Smooth muscle cell (in vitro differentiated cells): ENCODE measurements at regions not wholly inside any gene's neighbourhood (a gene's known extent, or its start where the extent isn't known, plus 50 kb on each side); places are given as distances from the start of the nearest gene placed in this dataset.

ENCODE experiments used
- DNase-seq: peaks from one replicate; lab custom pipeline; 2025; ENCODE audit not compliant: unreplicated experiment; lab: John Stamatoyannopoulos, UW
- H2AFZ ChIP-seq: fragments of 200-600 bp; sonication (generic); 2 replicates; pipeline ENCODE4 v1.6.0; 2016; ENCODE audit warnings: antibody characterized with exemption, low read depth, mild to moderate bottlenecking
- H3F3A ChIP-seq: fragments of 200-600 bp; sonication (generic); 2 replicates; pipeline ENCODE4 v1.6.0; 2017; ENCODE audit warnings: antibody characterized with exemption, low read depth
- H3K27ac ChIP-seq: fragments of 200-600 bp; sonication (generic); 2 replicates; pipeline ENCODE4 v1.5.1; 2016; ENCODE audit warnings: low read depth, mild to moderate bottlenecking
- H3K27me3 ChIP-seq: fragments of 200-600 bp; sonication (generic); 2 replicates; pipeline ENCODE4 v1.6.1; 2016; ENCODE audit warnings: low read depth, mild to moderate bottlenecking
- H3K36me3 ChIP-seq: fragments of 200-600 bp; sonication (generic); 2 replicates; pipeline ENCODE4 v1.5.1; 2016; ENCODE audit warnings: low read depth
- H3K4me1 ChIP-seq: fragments of 200-600 bp; sonication (generic); 2 replicates; pipeline ENCODE4 v1.5.1; 2016; ENCODE audit warnings: low read depth
- H3K4me2 ChIP-seq: fragments of 200-600 bp; sonication (generic); 2 replicates; pipeline ENCODE4 v1.6.0; 2016; ENCODE audit warnings: mild to moderate bottlenecking
- H3K4me3 ChIP-seq: fragments of 200-600 bp; sonication (generic); 2 replicates; pipeline ENCODE4 v1.5.1; 2016; ENCODE audit warnings: mild to moderate bottlenecking
- H3K79me2 ChIP-seq: fragments of 200-600 bp; sonication (generic); 2 replicates; pipeline ENCODE4 v1.6.0; 2016; ENCODE audit warnings: low read depth, mild to moderate bottlenecking
- H3K9ac ChIP-seq: fragments of 200-600 bp; sonication (generic); 2 replicates; pipeline ENCODE4 v1.6.0; 2016; ENCODE audit warnings: low read depth
- H3K9me3 ChIP-seq: fragments of 200-600 bp; sonication (generic); replicated peaks from 2 replicates; pipeline ENCODE4 v1.5.1; 2016; ENCODE audit warnings: low read depth
- H4K20me1 ChIP-seq: fragments of 200-600 bp; sonication (generic); 2 replicates; pipeline ENCODE4 v1.6.0; 2016; ENCODE audit warnings: low read depth
- CTCF ChIP-seq: fragments of 200-600 bp; sonication (generic); IDR thresholded peaks from 2 replicates; pipeline ENCODE4 v1.5.1; 2017; ENCODE audit warnings: borderline replicate concordance, mild to moderate bottlenecking, antibody characterized with exemption; ENCODE audit not compliant: insufficient read depth, poor library complexity, severe bottlenecking
- WGBS: methylation state at CpG from one replicate; pipeline ENCODE4 v1.1.7; 2016; ENCODE audit warnings: low lambda C conversion rate; 5-methylcytosine and 5-hydroxymethylcytosine counted together

GRCh38 chr7:67452516-67453026, 455.9 kb downstream of the TYW1 start:
- Histone ChIP-seq H3K4me1 (no peaks in the 10 kb centered on the region), H3K27me3 (peaks cover 30% of the 10 kb centered on the region), H3K4me2 (no peak overlapping the region), H3K27ac (no peak overlapping the region), H3K9ac (no peak overlapping the region), H3K9me3 (no peaks in the 10 kb centered on the region), H4K20me1 (no peaks in the 10 kb centered on the region), H3K36me3 (no peaks in the 10 kb centered on the region), H3K4me3 (no peak overlapping the region), H3F3A (no peaks in the 10 kb centered on the region), H2AFZ (no peak overlapping the region), H3K79me2 (no peaks in the 10 kb centered on the region)
- no peak for TF ChIP-seq CTCF
- 95% methylated on average over 6 of the region's 6 CpGs for WGBS
- DNase-seq = no peak

- Histone ChIP-seq H3K27me3 (peaks cover 36% of the 10 kb centered on the region), H3K27ac (no peak overlapping the region), H3K4me2 (no peak overlapping the region), H3K79me2 (no peaks in the 10 kb centered on the region), H3K4me1 (no peaks in the 10 kb centered on the region), H3K36me3 (no peaks in the 10 kb centered on the region), H3F3A (no peaks in the 10 kb centered on the region), H4K20me1 (no peaks in the 10 kb centered on the region), H3K9me3 (no peaks in the 10 kb centered on the region), H3K9ac (no peak overlapping the region), H3K4me3 (no peak overlapping the region), H2AFZ (no peak overlapping the region)
- no peak for TF ChIP-seq CTCF
- DNase-seq = no peak
- WGBS = 80% methylated on average over 16 of the region's 16 CpGs
These were observed 457.1 kb downstream of the TYW1 start for GRCh38 chr7:67453580-67454380.

DNA sequence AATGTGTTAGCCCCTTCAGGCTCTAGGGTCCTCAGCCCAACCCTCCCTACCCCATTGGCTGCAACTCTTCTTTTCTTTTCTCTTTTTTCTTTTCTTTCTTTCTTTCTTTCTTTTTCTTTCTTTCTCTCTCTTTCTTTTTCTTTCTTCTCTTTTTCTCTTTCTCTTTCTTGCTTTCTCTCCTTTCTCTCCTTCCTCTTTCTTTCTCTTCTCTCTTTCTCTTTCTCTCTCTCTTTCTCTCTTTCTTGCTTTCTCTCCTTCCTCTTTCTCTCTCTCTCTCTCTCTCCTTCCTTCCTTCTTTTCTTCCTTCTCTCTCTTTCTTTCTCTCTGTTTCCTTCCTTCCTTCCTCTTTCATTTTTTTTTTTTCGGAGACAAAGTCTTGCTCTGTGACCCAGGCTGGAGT, 458.9 kb downstream of the TYW1 start:
- DNase-seq = no peak
- no peaks in the 10 kb centered on the region for H3K4me1 ChIP-seq
- peaks cover 38% of the 10 kb centered on the region for H3K27me3 ChIP-seq
- 100% methylated on average over 1 of the region's 1 CpG for WGBS
- no peaks in the 10 kb centered on the region for H3K79me2 ChIP-seq
- H3K9me3 ChIP-seq = no peaks in the 10 kb centered on the region
- H4K20me1 ChIP-seq = no peaks in the 10 kb centered on the region
- H3K27ac ChIP-seq = no peak overlapping the region
- no peak overlapping the region for H2AFZ ChIP-seq
- H3K4me3 ChIP-seq = no peak overlapping the region
- no peak overlapping the region for H3K4me2 ChIP-seq
- no peaks in the 10 kb centered on the region for H3K36me3 ChIP-seq
- no peak overlapping the region for H3K9ac ChIP-seq
- TF ChIP-seq CTCF = no peak
- H3F3A ChIP-seq = no peaks in the 10 kb centered on the region

DNA sequence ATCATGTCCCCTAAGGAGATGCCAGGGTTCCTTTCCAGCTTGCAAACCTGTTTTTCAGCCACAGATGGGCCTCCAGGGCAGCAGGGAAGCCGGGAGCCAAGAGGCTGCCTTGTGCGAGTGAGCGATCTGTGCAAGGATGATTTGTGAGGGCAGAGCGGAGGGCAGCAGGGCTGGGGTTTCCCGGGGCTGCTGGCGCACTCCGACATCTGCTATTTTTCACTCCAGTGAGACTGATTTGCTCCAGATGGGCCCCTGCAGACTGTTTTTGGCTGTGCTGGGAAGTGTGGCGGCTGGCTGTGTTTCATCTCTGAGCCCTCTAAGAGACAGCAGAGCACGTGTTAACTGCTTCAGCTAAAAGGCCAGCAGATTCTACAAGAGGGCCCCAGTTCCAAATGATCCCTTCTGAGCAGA, 466.2 kb downstream of the TYW1 start:
- H2AFZ ChIP-seq = no peak overlapping the region
- 2% methylated on average over 9 of the region's 9 CpGs for WGBS
- peak overlapping the region; percentile 53 for H3K4me2 ChIP-seq
- H3K36me3 ChIP-seq = no peaks in the 10 kb centered on the region
- peaks cover 9% of the 10 kb centered on the region for H3K27me3 ChIP-seq
- no peaks in the 10 kb centered on the region for H3K9me3 ChIP-seq
- no peaks in the 10 kb centered on the region for H3K4me1 ChIP-seq
- no peaks in the 10 kb centered on the region for H3K79me2 ChIP-seq
- no peaks in the 10 kb centered on the region for H4K20me1 ChIP-seq
- no peak overlapping the region for H3K9ac ChIP-seq
- DNase-seq = peak; percentile 29
- no peak overlapping the region for H3K4me3 ChIP-seq
- H3K27ac ChIP-seq = no peak overlapping the region
- peaks cover 5% of the 10 kb centered on the region for H3F3A ChIP-seq
- no peak for TF ChIP-seq CTCF
